ENCODE measurements at regions not wholly inside any gene's neighbourhood (a gene's known extent, or its start where the extent isn't known, plus 50 kb on each side); places are given as distances from the start of the nearest gene placed in this dataset.

DNA sequence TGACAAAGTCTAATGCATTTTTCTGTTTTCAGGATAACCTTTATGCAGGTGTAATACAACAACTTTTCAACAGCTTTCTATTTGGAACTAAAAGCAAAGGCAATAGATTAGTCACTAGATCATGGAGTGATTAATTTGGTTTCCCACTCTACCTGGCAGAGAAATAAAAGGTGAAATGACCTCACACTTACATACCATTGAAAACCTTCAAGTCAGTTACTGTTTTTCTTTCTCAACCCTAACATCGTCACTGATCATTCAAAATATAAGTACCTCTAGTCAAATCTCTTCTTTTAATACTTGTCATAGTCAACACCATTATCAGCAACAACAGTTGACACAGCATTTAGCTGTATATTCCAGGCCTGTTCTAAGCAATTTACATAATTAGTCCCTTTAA, 85.1 kb upstream of the ZCCHC13 start:
- H3K4me3 ChIP-seq: no peak overlapping the region
- 88 to 97% (median 93%) methylated on average over 1 of the region's 1 CpG for WGBS, 3 donors
- H3K27me3 ChIP-seq (ENCODE audit: insufficient read depth in 3 of 3, low read length in 2 of 3): peaks cover 0 to 8% (median 0%) of the 10 kb centered on the region in 3 donors
- H3K36me3 ChIP-seq (ENCODE audit: insufficient read depth in 1 of 2, low read depth in 1 of 2): peaks cover 0 to 28% of the 10 kb centered on the region in 2 donors
- H3K9me3 ChIP-seq: no peaks in the 10 kb centered on the region
- DNase-seq (no peak), ATAC-seq (no peak)
- no peak overlapping the region for H3K27ac ChIP-seq
- H3K4me1 ChIP-seq: no peaks in the 10 kb centered on the region
- TF ChIP-seq CTCF (IDR thresholded peaks at IDR 0.05): no peak
- intact Hi-C loops (cut with DNase I): no loop called here

DNA sequence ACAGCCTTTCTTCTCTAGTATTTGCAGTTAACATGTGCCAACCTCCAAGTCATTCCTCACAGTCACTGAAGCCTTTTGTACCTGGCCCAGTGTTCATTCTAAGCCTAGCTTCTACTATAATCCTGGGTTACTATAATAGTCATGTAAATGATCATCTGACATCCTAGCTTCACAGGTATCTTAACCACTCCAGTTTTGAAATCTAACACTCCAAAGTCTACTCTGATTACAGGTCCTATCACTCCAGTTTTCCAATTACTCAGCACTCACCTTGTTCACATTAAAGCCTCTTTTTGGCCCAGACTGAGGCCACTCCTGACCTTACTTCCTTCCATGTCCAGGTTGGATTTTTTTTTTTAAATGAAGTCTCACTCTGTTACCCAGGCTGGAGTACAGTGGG, 87.6 kb upstream of the ZCCHC13 start:
- DNase-seq (no peak), ATAC-seq (no peak)
- Histone ChIP-seq H3K27ac (no peak overlapping the region), H3K4me1 (no peaks in the 10 kb centered on the region), H3K9me3 (no peaks in the 10 kb centered on the region), H3K36me3 (ENCODE audit: insufficient read depth in 1 of 2, low read depth in 1 of 2) (peaks cover 0 to 29% of the 10 kb centered on the region in 2 donors), H3K27me3 (ENCODE audit: insufficient read depth in 3 of 3, low read length in 2 of 3) (peaks cover 0 to 8% (median 0%) of the 10 kb centered on the region in 3 donors), H3K4me3 (no peak overlapping the region)
- intact Hi-C loops (cut with DNase I): no loop called here
- TF ChIP-seq CTCF (IDR thresholded peaks at IDR 0.05): no peak

GRCh38 chrX:74211911-74212310, 92.1 kb upstream of the ZCCHC13 start:
- no peak for TF ChIP-seq CTCF (IDR thresholded peaks at IDR 0.05)

GRCh38 chrX:74207539-74207938, 96.4 kb upstream of the ZCCHC13 start:
- peaks cover 0 to 9% of the 10 kb centered on the region in 2 donors for H3K36me3 ChIP-seq (ENCODE audit: insufficient read depth in 1 of 2, low read depth in 1 of 2)
- no peaks in the 10 kb centered on the region for H3K9me3 ChIP-seq
- ATAC-seq: no peak
- no peaks in the 10 kb centered on the region for H3K27me3 ChIP-seq (ENCODE audit: insufficient read depth in 3 of 3, low read length in 2 of 3)
- 83 to 92% (median 84%) methylated on average over 3 of the region's 3 CpGs for WGBS, 3 donors
- no peak overlapping the region for H3K27ac ChIP-seq
- no peak overlapping the region for H3K4me3 ChIP-seq
- TF ChIP-seq CTCF (IDR thresholded peaks at IDR 0.05): no peak
- no peak for DNase-seq
- H3K4me1 ChIP-seq: no peaks in the 10 kb centered on the region
- intact Hi-C loops (cut with DNase I): no loop called here

More at GRCh38 chrX:74211911-74212310, 92.1 kb upstream of the ZCCHC13 start:
- WGBS, 3 donors: 98 to 100% (median 98%) methylated on average over 1 of the region's 1 CpG
- intact Hi-C loops (cut with DNase I): no loop called here
- peaks cover 0 to 24% of the 10 kb centered on the region in 2 donors for H3K36me3 ChIP-seq (ENCODE audit: insufficient read depth in 1 of 2, low read depth in 1 of 2)
- no peak for DNase-seq
- H3K9me3 ChIP-seq: no peaks in the 10 kb centered on the region
- no peak overlapping the region for H3K27ac ChIP-seq
- ATAC-seq: no peak
- no peaks in the 10 kb centered on the region for H3K4me1 ChIP-seq
- H3K4me3 ChIP-seq: no peak overlapping the region
- H3K27me3 ChIP-seq (ENCODE audit: insufficient read depth in 3 of 3, low read length in 2 of 3): no peaks in the 10 kb centered on the region

DNA sequence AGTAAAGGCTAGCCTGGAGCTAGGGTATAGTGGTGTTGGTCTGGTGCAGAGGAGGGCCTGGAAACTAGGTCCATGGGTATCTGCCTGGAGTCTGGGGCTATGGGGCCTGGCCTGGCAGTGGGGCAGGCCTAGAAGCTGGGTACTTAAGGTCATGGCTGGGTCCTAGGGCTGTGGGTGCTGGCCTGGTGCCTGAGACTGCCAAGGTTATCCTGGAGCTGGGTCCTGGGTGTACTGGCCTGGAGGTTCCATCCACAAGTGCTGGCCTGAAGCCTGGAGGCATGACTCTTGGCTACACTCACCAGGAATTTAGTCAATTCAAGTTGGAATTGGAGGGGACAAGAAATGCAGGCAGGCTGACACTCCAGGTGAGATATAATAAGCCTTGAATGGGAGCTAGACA, 108.4 kb upstream of the ZCCHC13 start:
- no peak for ATAC-seq
- no peak overlapping the region for H3K27ac ChIP-seq
- intact Hi-C loops (cut with DNase I): no loop called here

More for the DNA sequence above, 108.4 kb upstream of the ZCCHC13 start:
- H3K4me3 ChIP-seq: no peak overlapping the region
- no peaks in the 10 kb centered on the region for H3K4me1 ChIP-seq
- no peaks in the 10 kb centered on the region for H3K36me3 ChIP-seq (ENCODE audit: insufficient read depth in 1 of 2, low read depth in 1 of 2)
- H3K27me3 ChIP-seq (ENCODE audit: insufficient read depth in 3 of 3, low read length in 2 of 3): peaks cover 0 to 4% (median 0%) of the 10 kb centered on the region in 3 donors
- TF ChIP-seq CTCF (IDR thresholded peaks at IDR 0.05): no peak
- DNase-seq: no peak
- H3K9me3 ChIP-seq: peaks cover 3% of the 10 kb centered on the region
